ENCODE measurements at regions not wholly inside any gene's neighbourhood (a gene's known extent, or its start where the extent isn't known, plus 50 kb on each side); places are given as distances from the start of the nearest gene placed in this dataset.
A peak's percentile ranks its signal among the peaks of the same experiment; 100 is the strongest.

DNA sequence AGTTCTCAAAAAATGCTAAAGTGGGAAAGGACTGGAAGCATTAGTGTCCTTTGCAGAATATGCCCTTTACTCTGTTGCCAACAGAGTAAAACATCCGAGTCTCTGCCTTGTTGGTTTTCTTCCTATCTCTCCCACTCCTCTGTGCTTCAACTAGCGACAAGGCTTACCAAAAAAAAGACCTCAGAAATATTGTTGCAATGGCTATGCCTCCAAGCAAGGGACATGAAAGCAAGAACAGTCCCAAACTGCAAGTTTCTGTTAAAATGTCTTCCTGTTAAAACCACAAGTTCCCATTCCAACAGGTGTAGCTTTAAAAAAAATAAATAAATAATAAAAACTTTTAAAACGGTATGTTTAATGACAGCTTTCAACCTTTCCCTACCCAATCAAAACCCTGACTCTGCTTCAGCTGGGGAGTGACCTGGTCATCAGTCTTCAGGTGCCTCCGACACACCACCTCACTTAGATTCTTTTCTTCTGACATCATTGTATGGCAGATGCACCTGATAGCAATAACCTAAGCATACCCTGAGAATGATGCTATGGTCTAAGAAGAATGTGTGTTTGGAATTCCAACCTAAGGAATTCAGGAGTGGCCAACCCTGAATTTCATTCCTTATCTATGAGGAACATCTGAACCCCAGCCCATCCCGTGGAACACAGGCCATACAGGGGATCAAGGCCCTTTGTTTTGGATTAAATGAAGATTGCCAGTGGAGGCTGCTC, 81.0 kb downstream of the RPS29 start:
- TF ChIP-seq, protein P1, sequence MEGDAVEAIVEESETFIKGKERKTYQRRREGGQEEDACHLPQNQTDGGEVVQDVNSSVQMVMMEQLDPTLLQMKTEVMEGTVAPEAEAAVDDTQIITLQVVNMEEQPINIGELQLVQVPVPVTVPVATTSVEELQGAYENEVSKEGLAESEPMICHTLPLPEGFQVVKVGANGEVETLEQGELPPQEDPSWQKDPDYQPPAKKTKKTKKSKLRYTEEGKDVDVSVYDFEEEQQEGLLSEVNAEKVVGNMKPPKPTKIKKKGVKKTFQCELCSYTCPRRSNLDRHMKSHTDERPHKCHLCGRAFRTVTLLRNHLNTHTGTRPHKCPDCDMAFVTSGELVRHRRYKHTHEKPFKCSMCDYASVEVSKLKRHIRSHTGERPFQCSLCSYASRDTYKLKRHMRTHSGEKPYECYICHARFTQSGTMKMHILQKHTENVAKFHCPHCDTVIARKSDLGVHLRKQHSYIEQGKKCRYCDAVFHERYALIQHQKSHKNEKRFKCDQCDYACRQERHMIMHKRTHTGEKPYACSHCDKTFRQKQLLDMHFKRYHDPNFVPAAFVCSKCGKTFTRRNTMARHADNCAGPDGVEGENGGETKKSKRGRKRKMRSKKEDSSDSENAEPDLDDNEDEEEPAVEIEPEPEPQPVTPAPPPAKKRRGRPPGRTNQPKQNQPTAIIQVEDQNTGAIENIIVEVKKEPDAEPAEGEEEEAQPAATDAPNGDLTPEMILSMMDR (IDR thresholded peaks at IDR 0.05; ENCODE audit: borderline replicate concordance, insufficient read depth, low read depth, low read length), result no peak

DNA sequence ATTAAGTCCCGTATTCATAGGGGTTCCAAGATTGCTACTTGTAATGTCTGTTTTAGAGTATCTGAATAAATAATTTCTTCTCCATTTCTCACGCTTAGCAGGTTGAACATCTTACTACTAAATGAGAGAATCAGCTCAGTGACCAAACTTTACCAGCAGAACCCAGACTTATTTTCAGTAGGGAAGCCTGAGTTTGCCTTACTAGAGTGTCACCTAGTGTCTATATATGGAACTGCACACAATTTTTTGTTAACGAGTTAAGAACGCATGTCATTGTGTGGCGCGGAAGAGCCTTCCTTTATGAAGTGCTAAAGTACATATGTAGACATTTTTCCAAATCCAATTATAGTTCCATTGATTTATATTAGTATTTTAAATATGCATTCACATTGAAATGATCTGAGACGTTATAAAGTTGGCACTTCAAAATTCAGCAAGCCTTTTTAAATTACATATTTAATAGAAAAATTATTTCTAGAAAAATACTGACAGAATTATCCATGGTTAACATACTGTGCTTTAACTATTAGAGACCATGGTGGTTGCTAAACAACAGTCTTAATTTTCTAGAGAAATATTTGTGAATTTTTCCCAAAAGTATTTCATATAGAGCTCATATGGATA, 88.3 kb downstream of the RPS29 start:
- TF ChIP-seq, protein P1 (IDR thresholded peaks at IDR 0.05; ENCODE audit: borderline replicate concordance, insufficient read depth, low read depth, low read length), result peak; percentile 70
- no peak overlapping the region for H3K4me3 ChIP-seq (ENCODE audit: low read depth, low read length)

More for the DNA sequence above, 81.0 kb downstream of the RPS29 start:
- no peak overlapping the region for H3K4me3 ChIP-seq (ENCODE audit: low read depth, low read length)

DNA sequence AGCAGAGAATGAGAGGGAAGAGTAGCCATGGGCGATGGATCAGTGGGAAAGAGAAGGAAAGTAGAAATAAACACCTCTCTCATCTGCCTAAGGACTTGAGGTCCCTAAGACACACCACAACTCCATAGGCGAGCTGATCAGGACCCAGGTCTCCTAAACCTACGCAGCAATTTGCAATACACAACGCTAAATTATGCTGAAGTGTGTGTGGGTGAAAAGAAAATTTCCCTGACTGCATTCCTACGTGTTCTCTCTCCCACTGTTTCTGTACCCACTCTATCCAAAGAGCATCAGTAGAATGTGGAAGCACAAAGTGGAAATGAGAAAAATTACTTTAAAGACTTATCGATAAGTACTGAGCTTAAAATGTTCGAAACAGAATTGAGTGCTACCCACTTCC, 88.9 kb downstream of the RPS29 start:
- H3K4me3 ChIP-seq (ENCODE audit: low read depth, low read length), result no peak overlapping the region
- TF ChIP-seq, protein P1 (IDR thresholded peaks at IDR 0.05; ENCODE audit: borderline replicate concordance, insufficient read depth, low read depth, low read length), result no peak

DNA sequence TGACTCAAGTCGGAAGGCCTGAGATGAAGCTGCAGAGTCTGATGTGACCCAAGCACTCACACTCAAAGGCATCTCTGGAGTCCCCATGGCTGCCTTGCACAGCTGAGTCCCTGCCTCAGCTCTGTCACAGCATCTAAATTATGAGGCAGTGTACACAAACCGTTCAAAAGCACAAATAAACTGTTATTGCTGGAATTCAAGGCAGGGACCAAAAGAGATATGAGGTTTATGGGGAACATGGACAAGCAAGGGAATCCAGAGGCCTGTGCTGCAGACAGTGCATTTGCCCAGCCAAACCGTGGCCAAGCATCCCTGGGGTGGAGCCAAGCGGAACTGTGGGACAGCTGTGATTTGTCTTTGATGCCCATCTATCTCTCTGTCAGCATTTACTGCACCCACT, 91.3 kb downstream of the RPS29 start:
- TF ChIP-seq, protein P1 (IDR thresholded peaks at IDR 0.05; ENCODE audit: borderline replicate concordance, insufficient read depth, low read depth, low read length), result no peak
- no peak overlapping the region for H3K4me3 ChIP-seq (ENCODE audit: low read depth, low read length)

DNA sequence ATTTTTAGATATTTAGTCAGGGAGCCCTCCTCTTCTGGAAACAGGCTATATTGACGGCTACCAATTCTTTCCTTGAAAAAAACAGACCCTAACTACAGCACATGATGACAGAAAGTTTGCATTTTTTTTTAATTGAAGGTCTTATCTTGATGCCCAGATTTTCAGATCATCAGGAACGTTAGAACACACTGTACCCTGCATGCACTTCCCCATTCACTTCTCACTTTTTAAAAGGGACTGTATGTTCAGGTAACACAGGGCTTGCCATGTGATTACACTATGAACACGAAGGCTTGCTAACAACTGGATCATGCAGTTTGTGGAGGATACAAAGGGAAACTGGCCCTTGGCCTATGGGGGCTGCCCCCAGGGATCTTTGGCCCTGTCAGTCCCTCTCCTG, 92.6 kb downstream of the RPS29 start:
- TF ChIP-seq, protein P1 (IDR thresholded peaks at IDR 0.05; ENCODE audit: borderline replicate concordance, insufficient read depth, low read depth, low read length), result no peak
- no peak overlapping the region for H3K4me3 ChIP-seq (ENCODE audit: low read depth, low read length)

DNA sequence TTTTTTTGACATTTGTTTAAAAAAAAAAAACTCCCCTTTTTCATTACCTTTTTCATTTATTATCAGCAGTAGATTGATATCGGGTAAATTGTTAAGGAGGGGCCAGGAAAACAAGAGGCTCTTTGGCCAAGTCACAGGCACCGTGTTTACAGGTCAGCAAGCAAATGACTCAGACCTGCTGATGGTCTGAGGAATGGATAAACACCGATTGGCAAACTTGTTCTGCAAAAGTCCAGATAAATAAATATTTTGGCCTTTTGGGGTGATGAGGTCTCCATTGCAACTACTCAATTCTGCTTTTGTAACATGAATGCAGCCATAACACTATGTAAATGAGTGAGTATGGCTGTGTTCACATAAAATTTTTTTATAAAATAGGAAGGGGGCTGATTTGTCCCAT, 94.0 kb downstream of the RPS29 start:
- TF ChIP-seq, protein P1 (IDR thresholded peaks at IDR 0.05; ENCODE audit: borderline replicate concordance, insufficient read depth, low read depth, low read length), result no peak
- H3K4me3 ChIP-seq (ENCODE audit: low read depth, low read length), result no peak overlapping the region

DNA sequence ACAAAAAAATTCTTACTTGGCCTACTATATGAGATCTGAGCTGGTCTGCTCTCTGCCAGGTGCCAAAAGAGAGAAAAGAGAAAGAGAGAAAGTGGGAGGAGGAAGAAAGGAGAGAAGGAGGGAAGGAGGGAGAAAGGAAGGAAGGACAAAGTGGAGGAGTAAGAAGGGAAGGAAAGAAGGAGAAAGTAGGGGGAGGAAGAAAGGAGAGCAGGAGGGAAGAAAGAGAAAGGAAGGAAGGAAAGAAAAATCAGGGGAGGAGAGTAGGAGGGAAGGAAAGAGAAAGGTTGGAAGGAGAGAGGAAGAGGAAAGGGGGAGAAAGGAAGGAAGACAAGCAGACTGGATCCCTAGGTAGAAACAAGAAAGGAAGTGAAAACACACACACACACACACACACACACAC, 96.8 kb downstream of the RPS29 start:
- H3K4me3 ChIP-seq (ENCODE audit: low read depth, low read length), result no peak overlapping the region
- TF ChIP-seq, protein P1 (IDR thresholded peaks at IDR 0.05; ENCODE audit: borderline replicate concordance, insufficient read depth, low read depth, low read length), result no peak
